Fibroblast of upper back skin (primary cell): ENCODE measurements at regions not wholly inside any gene's neighbourhood (a gene's known extent, or its start where the extent isn't known, plus 50 kb on each side); places are given as distances from the start of the nearest gene placed in this dataset.
A peak's percentile ranks its signal among the peaks of the same experiment; 100 is the strongest.
"Not testable (repeated sequence)": the region's sequence is repeated elsewhere in the genome, so short reads cannot be mapped to it uniquely, and the experiment has no call there.

Source experiments
- DNase-seq: peaks from one replicate; pipeline ENCODE4 v3.0.0-alpha.2; 2013

DNA sequence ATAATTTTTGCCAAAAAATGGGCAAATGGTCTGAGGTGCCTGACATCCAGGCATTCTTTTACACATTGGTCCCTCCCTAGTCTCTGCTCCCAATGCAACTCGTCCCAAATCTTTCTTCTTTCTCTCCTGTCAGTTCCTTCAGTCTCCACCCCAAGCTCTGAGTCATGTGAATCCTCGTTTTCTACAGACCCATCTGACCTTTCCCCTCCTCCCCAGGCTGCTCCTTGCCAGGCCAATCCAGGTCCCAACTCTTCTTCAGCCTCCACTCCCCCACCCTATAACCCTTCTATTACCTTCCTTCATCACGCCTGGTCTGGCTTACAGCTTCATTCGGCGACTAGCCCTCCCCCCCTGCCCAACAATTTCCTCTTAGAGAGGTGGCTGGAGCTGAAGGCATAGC is 55.3 kb downstream of the BBS10 start:
- not testable (repeated sequence) for DNase-seq

GRCh38 chr12:76292305-76292704 is 55.9 kb downstream of the BBS10 start:
- DNase-seq = not testable (repeated sequence)

DNA sequence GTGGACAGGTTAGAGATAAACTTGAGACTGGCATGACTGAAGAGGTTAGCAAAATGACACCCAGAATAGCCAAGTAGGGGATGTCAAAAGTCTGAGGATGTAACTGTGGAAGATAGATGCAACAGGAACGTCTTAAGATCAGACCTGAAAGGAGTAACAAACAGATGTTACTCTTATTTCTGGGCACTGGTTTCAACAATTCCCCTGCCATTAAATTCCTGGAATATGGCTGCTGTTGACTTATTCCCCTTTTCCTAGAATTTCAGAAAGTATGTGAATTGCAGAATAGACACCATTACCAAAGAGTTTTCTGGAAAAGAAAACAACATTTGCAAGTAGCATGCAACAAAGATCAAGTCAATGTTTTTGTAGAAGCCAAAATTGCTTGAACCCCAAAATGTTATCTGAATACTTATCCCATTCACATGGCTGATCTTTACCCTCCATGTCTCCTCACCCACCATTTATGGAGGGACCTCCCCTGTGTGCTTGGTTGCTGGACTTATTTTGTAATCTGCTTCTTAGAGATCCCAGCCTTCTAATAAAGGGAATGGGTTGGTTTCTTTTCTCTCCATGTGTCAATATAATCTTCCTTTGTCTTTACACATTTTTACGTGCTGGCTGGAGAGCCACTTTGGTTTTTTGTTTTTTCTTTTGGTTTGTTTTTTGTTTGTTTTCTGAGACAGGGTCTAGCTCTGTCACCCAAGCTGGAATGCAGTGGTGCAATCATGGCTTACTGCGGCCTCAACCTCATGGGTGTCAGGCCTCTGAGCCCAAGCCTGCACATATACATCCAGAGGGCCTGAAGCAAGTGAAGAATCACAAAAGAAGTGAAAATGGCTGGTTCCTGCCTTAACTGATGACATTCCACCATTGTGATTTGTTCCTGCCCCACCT is 57.0 kb downstream of the BBS10 start:
- DNase-seq = no peak

- DNase-seq = no peak
These were observed 60.0 kb downstream of the BBS10 start for GRCh38 chr12:76288218-76288617.

- DNase-seq = peak; percentile 53
These were observed 63.1 kb downstream of the BBS10 start for GRCh38 chr12:76284816-76285750.

DNA sequence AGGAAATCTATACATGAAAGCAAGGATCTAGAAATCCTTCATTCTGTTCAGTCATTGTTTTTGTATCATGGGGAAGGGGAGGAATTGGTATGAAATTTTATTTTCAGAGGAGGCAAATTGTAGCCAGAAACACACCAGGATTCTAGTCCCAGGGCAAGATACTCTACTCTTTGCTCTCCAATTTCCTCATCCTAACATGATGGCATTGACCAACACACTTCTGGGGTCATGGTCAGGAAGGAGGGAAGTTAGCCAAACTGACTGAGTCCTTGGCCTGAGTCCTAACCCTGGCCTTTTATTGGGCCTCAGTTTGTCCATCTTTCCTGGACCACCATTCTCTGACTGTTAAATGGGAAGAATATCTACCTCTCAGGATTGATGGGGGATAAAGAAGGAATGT is 65.5 kb downstream of the BBS10 start:
- DNase-seq = no peak

- peak; percentile 92 for DNase-seq
These were observed 70.7 kb downstream of the BBS10 start for GRCh38 chr12:76277480-76277879.

DNA sequence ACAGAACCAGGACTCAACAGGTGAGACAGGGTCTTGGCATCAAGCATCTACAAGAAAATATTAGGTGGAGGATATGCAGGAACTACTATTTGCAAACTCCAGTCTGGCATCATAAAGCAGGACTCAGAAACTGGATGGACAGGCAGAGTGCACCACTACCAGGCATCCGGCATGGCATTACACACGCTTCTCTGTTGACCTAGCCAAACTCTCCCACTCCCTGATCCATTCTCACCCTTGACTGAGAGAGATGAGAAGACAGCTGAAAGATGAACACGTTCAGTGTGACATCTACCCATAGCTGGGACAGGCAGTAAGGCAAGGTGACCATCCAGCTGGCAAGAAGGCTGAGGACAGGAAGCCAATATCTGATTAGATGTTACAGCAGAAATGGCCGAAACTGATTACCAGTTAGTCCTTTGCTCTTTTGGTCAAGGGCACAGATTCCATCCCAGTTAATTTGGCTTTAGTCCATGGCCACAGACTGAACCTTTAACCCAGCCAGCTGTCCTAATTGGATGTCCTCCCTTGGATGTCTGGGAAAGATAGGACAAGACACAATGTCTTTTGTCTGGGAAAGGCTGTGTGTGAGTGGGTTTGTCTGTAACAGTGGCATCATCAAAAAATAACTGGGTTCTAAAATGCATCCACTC is 71.6 kb downstream of the BBS10 start:
- no peak for DNase-seq

GRCh38 chr12:76275511-76276093 is 72.6 kb downstream of the BBS10 start:
- no peak for DNase-seq

- DNase-seq = peak; percentile 66
These were observed 73.7 kb downstream of the BBS10 start for GRCh38 chr12:76274420-76275083.

DNA sequence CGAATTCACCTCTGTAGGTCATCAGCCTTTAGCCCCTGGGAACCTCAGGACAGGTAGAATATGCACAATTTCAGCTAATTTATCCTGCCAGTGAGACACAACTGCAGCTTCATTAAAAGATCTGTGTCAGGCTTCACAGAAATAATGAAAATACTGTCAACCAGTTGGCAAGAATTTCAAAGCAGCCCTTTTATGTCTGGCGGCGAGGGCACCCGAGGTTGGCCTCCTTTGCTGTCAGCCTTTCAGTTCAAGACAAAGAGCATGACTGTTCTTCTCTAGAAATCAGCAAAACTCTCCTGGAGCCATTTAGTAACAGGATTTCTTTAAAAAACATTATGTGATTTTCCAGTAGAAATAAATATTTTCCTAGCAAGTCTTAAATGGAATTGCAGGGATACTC is 75.9 kb downstream of the BBS10 start:
- DNase-seq = no peak

GRCh38 chr12:76270657-76271358 is 77.4 kb downstream of the BBS10 start:
- no peak for DNase-seq

DNA sequence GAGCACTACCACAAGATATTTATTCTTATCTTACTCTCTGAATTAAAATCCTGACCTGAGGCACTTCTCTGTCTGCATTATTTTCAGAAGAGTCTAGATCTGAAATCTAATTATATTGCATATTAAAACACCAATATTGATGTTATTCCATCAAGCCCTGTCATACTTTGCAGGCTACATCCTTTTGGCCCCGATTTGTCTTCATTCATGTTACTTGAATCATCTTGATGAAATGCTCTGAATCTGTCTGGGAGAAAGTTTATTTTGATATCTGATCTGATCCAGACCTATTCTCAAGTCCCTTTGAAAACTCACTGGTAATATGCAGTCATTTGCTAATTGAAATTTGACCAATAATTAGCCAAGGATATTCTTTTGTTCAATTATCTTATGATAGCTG is 79.9 kb downstream of the BBS10 start:
- DNase-seq = peak; percentile 63

GRCh38 chr12:76266797-76267196 is 81.4 kb downstream of the BBS10 start:
- peak; percentile 86 for DNase-seq

DNA sequence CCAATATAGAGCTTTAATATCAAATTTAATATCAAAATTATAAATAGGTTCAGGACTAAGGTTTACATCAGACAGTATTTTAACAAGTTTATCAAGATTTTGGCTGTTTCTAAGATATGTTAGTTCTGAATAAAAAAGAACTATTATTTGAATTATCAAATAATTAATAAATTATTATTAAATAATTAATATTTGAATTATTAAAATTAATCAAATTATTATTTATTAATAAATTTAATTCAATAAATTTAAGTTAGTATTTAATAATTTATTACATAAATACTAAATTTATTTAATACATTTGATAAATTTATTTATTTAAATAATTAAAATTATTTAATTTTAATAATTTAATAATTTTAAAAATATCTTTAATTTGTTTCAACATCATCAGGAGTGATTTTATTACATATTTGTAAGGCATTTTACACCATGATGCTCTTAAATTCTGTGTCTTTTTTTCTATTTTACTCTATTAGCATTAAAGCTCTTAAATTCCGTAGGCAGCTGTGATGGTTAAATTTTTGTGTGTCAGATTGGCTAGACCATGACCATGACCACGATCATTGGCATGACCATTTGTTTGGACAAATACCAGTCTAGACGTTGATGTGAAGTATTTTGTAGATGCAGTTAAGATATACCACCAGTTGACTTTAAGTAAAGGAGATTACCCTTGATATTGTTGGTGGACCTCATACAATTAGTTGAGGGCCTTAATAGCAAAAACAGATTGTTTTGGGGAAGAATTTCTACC is 82.6 kb downstream of the BBS10 start:
- no peak for DNase-seq

DNA sequence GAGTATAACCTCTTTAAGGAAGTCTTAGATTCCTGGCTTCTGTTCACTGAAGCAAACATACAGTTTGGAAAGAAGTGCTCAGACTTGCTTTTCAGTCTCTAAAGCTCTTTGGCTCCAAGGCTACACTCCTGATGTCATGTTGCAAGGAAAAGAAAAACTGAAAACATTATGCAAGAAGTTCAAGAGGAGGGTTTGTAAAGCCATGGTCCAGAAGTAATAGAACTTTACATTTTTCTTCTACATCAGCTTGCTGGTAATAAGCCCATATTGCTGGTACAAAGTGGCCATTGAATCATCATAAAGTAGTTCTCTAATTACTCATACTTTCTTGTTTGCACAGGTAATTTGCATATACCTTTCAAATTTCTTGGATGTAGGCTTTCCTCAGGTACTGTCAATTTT is 83.6 kb downstream of the BBS10 start:
- no peak for DNase-seq

DNA sequence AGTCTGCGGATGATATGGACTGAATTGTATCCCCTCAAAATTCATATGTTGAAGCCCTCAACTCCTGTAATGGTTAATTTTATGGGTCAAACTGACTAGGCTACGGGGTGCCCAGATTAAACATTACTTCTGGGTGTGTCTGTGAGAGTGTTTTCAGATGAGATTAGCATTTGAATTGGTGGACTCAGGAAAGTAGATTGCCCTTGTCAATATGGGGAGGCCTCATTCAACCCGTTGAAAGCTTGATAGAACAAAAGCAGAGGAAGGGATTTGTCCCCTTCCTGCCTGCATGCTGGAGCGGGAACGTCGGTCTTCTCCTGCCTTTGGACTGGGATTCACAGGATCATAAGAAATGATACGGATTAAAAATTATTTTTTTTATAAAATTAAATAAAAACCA is 84.5 kb downstream of the BBS10 start:
- DNase-seq = no peak

GRCh38 chr12:76260390-76260748 is 87.8 kb downstream of the BBS10 start:
- peak; percentile 48 for DNase-seq

DNA sequence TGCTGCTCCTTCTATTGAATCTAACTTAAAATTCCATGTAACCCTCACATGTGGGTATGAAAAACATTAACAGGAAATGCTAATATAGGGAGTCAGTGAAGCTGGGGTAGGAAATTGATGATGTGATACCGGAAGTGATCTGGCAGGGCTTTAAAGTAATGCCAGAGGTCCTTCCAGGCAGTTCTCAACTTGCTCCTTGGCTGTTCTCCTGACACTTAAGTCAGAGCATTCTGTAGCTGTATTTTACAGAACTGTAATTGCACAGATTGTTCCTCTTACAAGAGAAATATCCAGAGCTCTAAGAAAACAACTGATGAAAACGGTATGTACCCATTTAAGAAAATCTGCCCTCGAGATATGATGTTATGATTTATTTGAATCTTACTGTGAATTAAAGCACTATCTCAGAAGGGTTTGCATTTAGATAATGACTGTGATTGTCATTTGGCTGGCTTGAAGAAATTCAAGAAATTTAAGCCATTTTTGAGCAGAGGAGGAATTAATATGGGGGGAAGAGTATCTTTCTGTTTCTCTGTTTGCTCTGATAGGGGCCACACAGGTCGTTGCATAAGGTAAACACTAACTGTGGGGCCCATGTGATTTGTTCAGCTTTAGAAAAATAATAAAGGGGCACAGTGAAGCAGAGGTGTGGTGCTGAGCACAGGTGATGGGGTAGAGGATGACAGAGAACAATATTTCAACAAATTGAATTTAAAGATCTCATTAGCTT is 88.4 kb downstream of the BBS10 start:
- DNase-seq = peak; percentile 89

DNA sequence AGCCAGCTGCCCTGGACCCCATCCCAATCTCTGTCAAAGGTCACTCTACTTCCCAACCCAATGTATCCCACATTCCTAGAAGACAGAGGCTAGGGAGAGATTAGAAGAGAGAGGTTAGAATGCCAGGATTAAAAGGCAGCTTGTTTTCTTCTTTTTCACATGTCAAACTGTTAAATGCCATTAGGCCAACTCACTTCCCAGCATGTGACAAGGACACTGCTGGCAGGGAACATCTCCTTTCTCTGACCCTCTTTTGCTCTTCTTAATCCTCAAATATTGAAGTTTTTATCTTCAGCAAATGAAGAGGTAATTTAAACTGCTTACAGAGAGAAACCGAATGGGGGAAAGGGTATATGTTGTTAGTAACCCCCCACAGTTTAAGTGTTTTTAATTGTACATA is 89.1 kb downstream of the BBS10 start:
- no peak for DNase-seq
